Posterior vena cava (tissue), 2 donors: ENCODE measurements at regions not wholly inside any gene's neighbourhood (a gene's known extent, or its start where the extent isn't known, plus 50 kb on each side); places are given as distances from the start of the nearest gene placed in this dataset.
"Not testable (repeated sequence)": the region's sequence is repeated elsewhere in the genome, so short reads cannot be mapped to it uniquely, and the experiment has no call there.

Experiments used
- DNase-seq: peaks from one replicate; pipeline ENCODE4 v3.0.0-alpha.2; 2020; ENCODE audit warnings: low spot score
- intact Hi-C, 2 donors: fragments of 100-400 bp; cut with DNase I; formaldehyde crosslinking; loops; one replicate each; pipeline versions ENCODE4 v1.14.1 to v1.14.2; 2022 to 2023
- donor health status: DM: yes; HTN: yes; CAD: no.
- donor health status: DM: yes; HTN: yes; CAD: no.

DNA sequence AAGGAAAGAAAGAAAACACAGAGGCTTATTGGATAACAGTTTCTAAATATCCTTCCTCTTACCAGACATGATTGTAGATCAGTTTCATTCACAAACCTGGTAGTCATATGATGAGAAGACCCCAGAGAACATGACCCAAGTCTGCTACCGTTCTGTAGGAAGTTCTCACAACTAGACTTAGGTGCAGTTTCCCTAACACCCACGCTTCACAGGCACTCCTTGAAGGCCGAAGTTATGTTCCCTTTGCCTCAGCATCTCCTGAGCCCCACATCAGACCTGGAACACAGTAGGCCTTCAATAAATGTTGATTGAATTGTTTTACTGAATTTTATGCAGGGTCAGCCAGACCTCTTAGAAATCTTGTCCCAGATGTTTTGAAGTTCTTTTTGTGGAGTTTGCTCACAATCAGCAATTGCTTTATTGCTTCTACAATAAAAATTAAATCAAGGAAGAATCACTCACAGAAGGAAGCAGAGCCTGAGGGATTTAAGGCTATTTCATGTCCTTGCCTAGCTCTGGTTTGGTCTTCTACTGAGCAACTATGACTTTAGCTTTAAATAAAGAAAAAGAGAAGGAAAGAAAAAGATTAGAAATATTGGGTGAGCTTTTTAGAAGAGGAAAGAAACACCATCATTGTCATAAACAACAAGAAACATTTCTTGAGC is 138.6 kb upstream of the MDM1 start:
- intact Hi-C loops, result no loop called here
- no peak for DNase-seq

DNA sequence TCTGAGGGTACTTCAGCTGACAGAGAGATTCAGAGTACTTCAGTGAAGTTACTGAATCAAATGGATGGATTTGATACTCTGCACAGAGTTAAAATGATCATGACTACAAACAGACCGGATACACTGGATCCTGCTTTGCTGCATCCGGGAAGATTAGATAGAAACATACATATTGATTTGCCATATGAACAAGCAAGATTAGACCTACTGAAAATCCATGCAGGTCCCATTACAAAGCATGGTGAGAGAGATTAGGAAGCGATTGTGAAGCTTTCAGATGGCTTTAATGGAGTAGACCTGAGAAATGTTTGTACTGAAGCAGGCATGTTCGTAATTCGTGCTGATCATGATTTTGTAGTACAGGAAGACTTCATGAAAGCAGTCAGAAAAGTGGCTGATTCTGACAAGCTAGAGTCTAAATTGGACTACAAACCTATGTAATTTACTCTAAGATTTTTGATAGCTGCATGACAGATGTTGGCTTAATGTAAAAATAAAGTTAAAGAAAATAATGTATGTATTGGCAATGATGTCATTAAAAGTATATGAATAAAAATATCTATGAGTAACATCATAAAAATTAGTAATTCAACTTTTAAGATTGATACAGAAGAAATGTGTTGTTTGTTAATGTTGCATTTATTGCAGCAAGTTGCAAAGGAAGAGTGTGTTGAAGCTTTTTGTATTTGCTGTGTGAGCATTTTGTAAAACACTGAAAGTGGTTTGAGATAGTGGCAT is 136.1 kb upstream of the RAP1B start:
- DNase-seq, result no peak
- intact Hi-C loops, result no loop called here

DNA sequence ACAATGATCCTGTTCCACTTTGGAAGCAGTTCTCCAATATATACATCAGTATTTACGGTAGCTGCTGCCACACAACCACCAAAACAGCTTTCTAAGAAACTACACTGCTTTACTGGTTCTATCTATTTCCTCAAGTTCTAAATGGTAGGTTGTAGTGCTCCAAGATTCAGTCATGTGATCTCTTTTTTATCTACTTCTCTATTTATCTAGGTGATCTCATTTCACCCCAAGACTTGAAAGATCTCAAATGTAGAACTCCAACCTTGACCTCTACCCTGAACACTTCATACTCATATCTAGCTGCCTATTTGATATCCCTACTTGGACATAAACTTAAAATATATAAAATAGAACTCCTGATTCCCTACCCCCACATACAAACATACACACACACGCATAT is 133.9 kb upstream of the RAP1B start:
- intact Hi-C loops, result no loop called here
- DNase-seq, result no peak

- DNase-seq, result no peak
- intact Hi-C loops, result no loop called here
Observed at GRCh38 chr12:68477261-68477772, 133.4 kb upstream of the RAP1B start.

- no peak for DNase-seq
- intact Hi-C loops, result no loop called here
Observed at GRCh38 chr12:68477906-68478305, 132.8 kb upstream of the RAP1B start.

- intact Hi-C loops, result no loop called here
- DNase-seq, result no peak
Observed at GRCh38 chr12:68478516-68479260, 132.0 kb upstream of the RAP1B start.

DNA sequence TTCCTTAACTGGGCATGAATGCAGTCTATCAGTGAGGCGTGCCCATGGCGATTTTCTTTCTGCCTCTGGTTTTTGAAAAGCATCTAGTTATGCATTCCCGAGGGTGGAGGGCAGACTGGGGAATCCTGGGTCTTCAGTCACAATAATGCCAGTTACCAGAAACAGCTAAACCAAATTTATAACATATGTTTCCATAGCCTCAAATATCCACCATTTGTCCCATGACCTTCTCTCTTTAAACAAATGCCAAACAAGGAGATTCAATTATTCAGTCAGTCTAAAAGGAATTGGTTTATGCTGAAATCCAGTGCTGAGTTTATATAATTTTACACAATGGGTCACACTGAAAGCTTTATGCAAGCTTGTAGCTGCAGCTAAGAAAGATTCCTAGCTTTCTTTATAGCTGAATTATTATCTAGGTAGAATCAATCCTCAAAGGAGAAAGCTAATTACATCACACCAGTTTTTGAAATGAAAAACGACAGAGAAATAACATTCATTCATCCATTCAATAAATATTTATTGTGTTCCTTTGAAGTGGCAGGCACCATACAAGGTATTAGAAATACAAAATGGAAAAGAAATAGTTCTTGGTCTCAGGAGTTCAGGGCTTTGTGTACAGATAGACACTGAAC is 131.3 kb upstream of the RAP1B start:
- DNase-seq, result no peak
- intact Hi-C loops, result no loop called here

- intact Hi-C loops, result no loop called here
- DNase-seq, result no peak
Observed at GRCh38 chr12:68479896-68480291, 130.8 kb upstream of the RAP1B start.

- intact Hi-C loops, result no loop called here
Observed at GRCh38 chr12:68480526-68480925, 130.2 kb upstream of the RAP1B start.

GRCh38 chr12:68481181-68481941 is 129.3 kb upstream of the RAP1B start:
- intact Hi-C loops, result no loop called here
- no peak for DNase-seq

More at GRCh38 chr12:68480526-68480925, 130.2 kb upstream of the RAP1B start:
- no peak for DNase-seq

GRCh38 chr12:68482014-68482413 is 128.7 kb upstream of the RAP1B start:
- intact Hi-C loops, result no loop called here
- DNase-seq, result no peak

- intact Hi-C loops, result no loop called here
- DNase-seq, result no peak
Observed at GRCh38 chr12:68482660-68483059, 128.0 kb upstream of the RAP1B start.

DNA sequence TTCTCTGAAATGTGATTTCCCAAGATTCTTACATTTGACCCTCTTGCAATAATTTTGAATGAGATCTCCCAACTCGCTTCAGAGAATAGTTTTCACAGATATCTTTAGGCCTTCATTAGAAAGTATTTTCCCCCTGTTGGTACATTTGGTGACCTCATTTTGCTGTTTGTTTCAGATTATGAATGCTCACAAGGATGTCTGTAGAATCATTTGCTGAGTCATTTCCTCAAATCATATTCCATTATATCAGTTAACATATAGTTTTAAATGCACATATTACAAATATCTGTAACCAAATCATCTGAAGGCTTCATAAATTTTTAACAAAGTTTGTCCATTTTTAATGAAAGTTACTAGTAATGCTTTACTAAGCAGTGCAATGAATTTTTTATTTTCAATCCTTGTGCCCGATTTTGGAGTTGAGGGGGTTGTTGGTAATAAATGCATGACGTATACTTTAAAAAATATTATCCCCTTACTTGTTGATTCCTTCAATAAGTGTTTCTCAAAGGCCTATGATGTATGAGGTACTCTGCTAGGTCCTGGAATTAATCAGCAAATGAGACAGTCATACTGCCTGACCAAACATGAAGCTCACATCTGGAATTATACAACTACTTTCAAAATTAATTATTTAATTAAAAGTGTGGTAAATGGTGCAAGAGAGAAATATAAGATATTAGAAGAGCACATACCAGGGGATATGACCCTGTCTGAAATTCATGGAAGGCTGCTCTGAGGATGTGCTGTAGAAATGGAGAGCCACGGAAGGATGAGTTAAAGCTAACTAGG is 126.9 kb upstream of the RAP1B start:
- intact Hi-C loops, result no loop called here
- no peak for DNase-seq

DNA sequence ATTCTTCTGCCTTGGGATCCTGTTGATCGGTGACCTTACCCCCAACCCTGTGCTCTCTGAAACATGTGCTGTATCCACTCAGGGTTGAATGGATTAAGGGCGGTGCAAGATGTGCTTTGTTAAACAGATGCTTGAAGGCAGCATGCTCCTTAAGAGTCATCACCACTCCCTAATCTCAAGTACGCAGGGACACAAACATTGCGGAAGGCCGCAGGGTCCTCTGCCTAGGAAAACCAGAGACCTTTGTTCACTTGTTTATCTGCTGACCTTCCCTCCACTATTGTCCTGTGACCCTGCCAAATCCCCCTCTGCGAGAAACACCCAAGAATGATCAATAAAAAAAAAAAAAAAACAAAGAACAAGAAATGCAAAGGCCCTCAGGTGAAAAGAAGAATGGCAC is 126.1 kb upstream of the RAP1B start:
- intact Hi-C loops, DNase-seq: not testable (repeated sequence)

- intact Hi-C loops, DNase-seq: not testable (repeated sequence)
Observed at GRCh38 chr12:68486449-68486848, 124.2 kb upstream of the RAP1B start.

DNA sequence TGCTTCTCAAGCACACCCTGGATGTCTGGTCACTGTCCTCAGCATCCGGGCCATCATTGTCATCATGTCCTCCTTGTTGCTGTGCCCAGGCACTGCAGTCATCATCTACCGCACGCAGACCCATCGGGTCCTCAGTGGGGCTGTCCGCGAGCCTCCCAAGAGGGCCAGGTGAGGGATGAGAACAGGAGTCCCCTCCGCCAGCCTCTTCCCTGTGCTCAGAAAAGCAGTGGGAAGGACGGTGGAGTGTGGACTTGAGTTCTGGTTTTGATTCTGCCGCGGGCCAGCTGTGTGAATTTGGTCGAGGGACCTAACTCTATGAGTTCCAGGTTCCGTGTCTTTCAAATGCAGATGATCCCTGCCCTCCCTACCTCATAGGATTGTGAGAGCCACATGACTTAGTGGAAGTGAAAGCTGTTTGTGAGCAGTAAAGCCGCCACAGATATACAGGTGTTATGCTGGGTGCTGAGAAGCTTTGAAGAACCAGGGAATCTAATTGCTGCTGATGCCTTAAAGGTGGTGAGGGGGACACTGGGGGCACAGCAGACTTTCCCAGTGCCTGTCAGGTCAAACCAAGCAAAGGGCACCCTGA is 122.9 kb upstream of the RAP1B start:
- intact Hi-C loops, result no loop called here
- DNase-seq, result no peak

- intact Hi-C loops, result no loop called here
- DNase-seq, result no peak
Observed at GRCh38 chr12:68489273-68489672, 121.4 kb upstream of the RAP1B start.

GRCh38 chr12:68490476-68490875 is 120.2 kb upstream of the RAP1B start:
- intact Hi-C loops, result no loop called here
- DNase-seq, result no peak
